WTC11 (cell line): ENCODE measurements at regions not wholly inside any gene's neighbourhood (a gene's known extent, or its start where the extent isn't known, plus 50 kb on each side); places are given as distances from the start of the nearest gene placed in this dataset.

Experiments
- ATAC-seq: fragments of 200-7000 bp; cut with Tn5 transposase; 2 replicates; pipeline ENCODE4 v1.10.0; 2021; ENCODE audit warnings: mild to moderate bottlenecking, moderate library complexity
- CTCF ChIA-PET: fragments of 300-600 bp; sonication (Branson Sonifier 250); formaldehyde crosslinking; loops from one replicate; lab custom pipeline; 2021; ENCODE audit warnings: antibody characterized with exemption; lab: Charles Lee
- POLR2A ChIA-PET: fragments of 350-600 bp; sonication (Branson Sonifier 250); formaldehyde crosslinking; loops from one replicate; lab custom pipeline; 2021; ENCODE audit warnings: antibody characterized with exemption; lab: Charles Lee
- DNase-seq: peaks from one replicate; pipeline ENCODE4 v3.0.0; 2021; ENCODE audit warnings: low spot score
- H3K27ac Mint-ChIP-seq: 2 replicates; pipeline ENCODE4 v1.8.0; 2021; ENCODE audit warnings: mixed read lengths
- H3K27me3 Mint-ChIP-seq: 2 replicates; pipeline ENCODE4 v1.8.0; 2021; ENCODE audit warnings: low read depth, mild to moderate bottlenecking, moderate library complexity, mixed read lengths
- H3K36me3 Mint-ChIP-seq: 2 replicates; pipeline ENCODE4 v1.8.0; 2021; ENCODE audit warnings: mixed read lengths
- H3K4me1 Mint-ChIP-seq: 2 replicates; pipeline ENCODE4 v1.8.0; 2022; ENCODE audit warnings: mixed read lengths
- H3K4me3 Mint-ChIP-seq: 2 replicates; pipeline ENCODE4 v1.8.0; 2021; ENCODE audit warnings: mild to moderate bottlenecking, moderate library complexity, mixed read lengths
- H3K9me3 Mint-ChIP-seq: 2 replicates; pipeline ENCODE4 v1.8.0; 2021; ENCODE audit warnings: mixed read lengths
- AFF4 ChIP-seq: sonication (generic); formaldehyde crosslinking; IDR thresholded peaks from 2 replicates; pipeline ENCODE4 v1.8.1; 2023; ENCODE audit warnings: mild to moderate bottlenecking, missing genetic modification reagents, borderline replicate concordance
- E2F1 ChIP-seq: sonication (generic); formaldehyde crosslinking; IDR thresholded peaks from 2 replicates; pipeline ENCODE4 v1.8.0; 2022; ENCODE audit warnings: mild to moderate bottlenecking, missing genetic modification reagents
- ELF4 ChIP-seq: sonication (generic); formaldehyde crosslinking; IDR thresholded peaks from 2 replicates; pipeline ENCODE4 v1.8.1; 2022; ENCODE audit warnings: low read depth, mild to moderate bottlenecking, moderate library complexity, missing genetic modification reagents
- ESRRA ChIP-seq: sonication (generic); formaldehyde crosslinking; IDR thresholded peaks from 2 replicates; pipeline ENCODE4 v1.8.1; 2022; ENCODE audit warnings: mild to moderate bottlenecking, missing genetic modification reagents, borderline replicate concordance
- FOXJ3 ChIP-seq: sonication (generic); formaldehyde crosslinking; IDR thresholded peaks from 2 replicates; pipeline ENCODE4 v1.9.0; 2021; ENCODE audit warnings: missing genetic modification reagents, mild to moderate bottlenecking, borderline replicate concordance
- GABPB1 ChIP-seq: sonication (generic); formaldehyde crosslinking; IDR thresholded peaks from 2 replicates; pipeline ENCODE4 v1.8.1; 2023; ENCODE audit warnings: mild to moderate bottlenecking, missing genetic modification reagents
- KAT7 ChIP-seq: sonication (generic); formaldehyde crosslinking; IDR thresholded peaks from 2 replicates; pipeline ENCODE4 v1.8.1; 2023; ENCODE audit warnings: missing genetic modification reagents, mild to moderate bottlenecking, borderline replicate concordance
- NR3C1 ChIP-seq: sonication (generic); formaldehyde crosslinking; conservative IDR thresholded peaks from 2 replicates; pipeline ENCODE4 v1.8.1; 2023; ENCODE audit warnings: low read depth, mild to moderate bottlenecking, missing genetic modification reagents
- SMAD3 ChIP-seq: sonication (generic); formaldehyde crosslinking; IDR thresholded peaks from 2 replicates; pipeline ENCODE4 v1.8.0; 2022; ENCODE audit warnings: missing genetic modification reagents, mild to moderate bottlenecking, borderline replicate concordance
- TEAD4 ChIP-seq: sonication (generic); formaldehyde crosslinking; IDR thresholded peaks from 2 replicates; pipeline ENCODE4 v1.8.0; 2022; ENCODE audit warnings: mild to moderate bottlenecking, missing genetic modification reagents
- ZNF317 ChIP-seq: sonication (generic); formaldehyde crosslinking; IDR thresholded peaks from 2 replicates; pipeline ENCODE4 v1.8.1; 2023; ENCODE audit warnings: low read depth, mild to moderate bottlenecking, moderate library complexity, missing genetic modification reagents, borderline replicate concordance
- ZNF423 ChIP-seq: fragments of 250-450 bp; sonication (Bioruptor Pico); IDR thresholded peaks from 2 replicates; pipeline ENCODE4 v2.1.2; 2022; ENCODE audit warnings: mild to moderate bottlenecking, moderate library complexity
- TF ChIP-seq, protein P1 (sequence below): fragments of 200-600 bp; IDR thresholded peaks from 2 replicates; pipeline ENCODE4 v1.8.0; 2022; ENCODE audit warnings: antibody characterized with exemption
- TF ChIP-seq, protein P2 (sequence below): sonication (generic); formaldehyde crosslinking; IDR thresholded peaks from 2 replicates; pipeline ENCODE4 v1.8.0; 2022; ENCODE audit warnings: missing genetic modification reagents
- TF ChIP-seq, protein P3 (sequence below): sonication (generic); formaldehyde crosslinking; IDR thresholded peaks from 2 replicates; pipeline ENCODE4 v1.8.0; 2022; ENCODE audit warnings: mild to moderate bottlenecking, missing genetic modification reagents
- TF ChIP-seq, protein P4 (sequence below): fragments of 250-450 bp; sonication (Bioruptor Pico); IDR thresholded peaks from 2 replicates; pipeline ENCODE4 v1.9.0; 2021; ENCODE audit warnings: mild to moderate bottlenecking
- TF ChIP-seq, protein P5 (sequence below): fragments of 250-450 bp; sonication (Bioruptor Pico); IDR thresholded peaks from 2 replicates; pipeline ENCODE4 v1.8.0; 2021; ENCODE audit warnings: mild to moderate bottlenecking

GRCh38 chr10:52440612-52441285, 126.7 kb downstream of the DKK1 start:
- POLR2A ChIA-PET = no interaction called here
- Mint-ChIP-seq H3K27ac (no peak overlapping the region), H3K4me3 (no peak overlapping the region), H3K9me3 (no peaks in the 10 kb centered on the region), H3K36me3 (no peaks in the 10 kb centered on the region), H3K4me1 (no peaks in the 10 kb centered on the region), H3K27me3 (peaks cover 4% of the 10 kb centered on the region)
- ATAC-seq (peak; percentile 38; the same call in 1 of the 2 replicates), DNase-seq (no peak)
- CTCF ChIA-PET = interaction anchor here (1.1 kb wide), 1 partner anchor 134 kb away, joined by 3 read pairs; no protein-coding TSS in a partner anchor
- TF ChIP-seq, protein P1, sequence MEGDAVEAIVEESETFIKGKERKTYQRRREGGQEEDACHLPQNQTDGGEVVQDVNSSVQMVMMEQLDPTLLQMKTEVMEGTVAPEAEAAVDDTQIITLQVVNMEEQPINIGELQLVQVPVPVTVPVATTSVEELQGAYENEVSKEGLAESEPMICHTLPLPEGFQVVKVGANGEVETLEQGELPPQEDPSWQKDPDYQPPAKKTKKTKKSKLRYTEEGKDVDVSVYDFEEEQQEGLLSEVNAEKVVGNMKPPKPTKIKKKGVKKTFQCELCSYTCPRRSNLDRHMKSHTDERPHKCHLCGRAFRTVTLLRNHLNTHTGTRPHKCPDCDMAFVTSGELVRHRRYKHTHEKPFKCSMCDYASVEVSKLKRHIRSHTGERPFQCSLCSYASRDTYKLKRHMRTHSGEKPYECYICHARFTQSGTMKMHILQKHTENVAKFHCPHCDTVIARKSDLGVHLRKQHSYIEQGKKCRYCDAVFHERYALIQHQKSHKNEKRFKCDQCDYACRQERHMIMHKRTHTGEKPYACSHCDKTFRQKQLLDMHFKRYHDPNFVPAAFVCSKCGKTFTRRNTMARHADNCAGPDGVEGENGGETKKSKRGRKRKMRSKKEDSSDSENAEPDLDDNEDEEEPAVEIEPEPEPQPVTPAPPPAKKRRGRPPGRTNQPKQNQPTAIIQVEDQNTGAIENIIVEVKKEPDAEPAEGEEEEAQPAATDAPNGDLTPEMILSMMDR = no peak
- TF ChIP-seq, all 79 proteins: peak for 0

DNA sequence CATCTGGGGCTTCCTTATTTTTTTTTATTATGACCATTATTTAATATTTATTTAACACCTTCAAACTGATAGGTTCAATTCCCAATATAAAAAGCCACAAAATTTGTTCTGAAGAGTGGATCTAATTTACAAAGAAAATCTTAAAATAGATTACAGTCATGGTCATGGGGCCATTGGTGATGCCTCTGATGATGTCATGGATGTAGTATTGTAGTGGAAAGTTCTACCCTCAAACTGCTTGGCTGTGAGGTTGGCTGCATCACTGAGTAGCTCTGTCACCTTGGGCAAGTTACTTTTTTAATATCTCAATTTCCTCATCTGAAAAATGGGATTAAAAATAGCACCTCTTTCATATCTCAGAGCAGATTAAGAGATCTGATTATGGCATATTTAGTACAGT, 128.5 kb downstream of the DKK1 start:
- no peak for DNase-seq
- H3K4me3 Mint-ChIP-seq = no peak overlapping the region
- ChIA-PET CTCF (no interaction called here), POLR2A (no interaction called here)
- H3K9me3 Mint-ChIP-seq = no peaks in the 10 kb centered on the region
- ATAC-seq = no peak
- H3K27me3 Mint-ChIP-seq = peaks cover 7% of the 10 kb centered on the region
- peaks cover 10% of the 10 kb centered on the region for H3K4me1 Mint-ChIP-seq
- no peak overlapping the region for H3K27ac Mint-ChIP-seq
- TF ChIP-seq, protein P2, sequence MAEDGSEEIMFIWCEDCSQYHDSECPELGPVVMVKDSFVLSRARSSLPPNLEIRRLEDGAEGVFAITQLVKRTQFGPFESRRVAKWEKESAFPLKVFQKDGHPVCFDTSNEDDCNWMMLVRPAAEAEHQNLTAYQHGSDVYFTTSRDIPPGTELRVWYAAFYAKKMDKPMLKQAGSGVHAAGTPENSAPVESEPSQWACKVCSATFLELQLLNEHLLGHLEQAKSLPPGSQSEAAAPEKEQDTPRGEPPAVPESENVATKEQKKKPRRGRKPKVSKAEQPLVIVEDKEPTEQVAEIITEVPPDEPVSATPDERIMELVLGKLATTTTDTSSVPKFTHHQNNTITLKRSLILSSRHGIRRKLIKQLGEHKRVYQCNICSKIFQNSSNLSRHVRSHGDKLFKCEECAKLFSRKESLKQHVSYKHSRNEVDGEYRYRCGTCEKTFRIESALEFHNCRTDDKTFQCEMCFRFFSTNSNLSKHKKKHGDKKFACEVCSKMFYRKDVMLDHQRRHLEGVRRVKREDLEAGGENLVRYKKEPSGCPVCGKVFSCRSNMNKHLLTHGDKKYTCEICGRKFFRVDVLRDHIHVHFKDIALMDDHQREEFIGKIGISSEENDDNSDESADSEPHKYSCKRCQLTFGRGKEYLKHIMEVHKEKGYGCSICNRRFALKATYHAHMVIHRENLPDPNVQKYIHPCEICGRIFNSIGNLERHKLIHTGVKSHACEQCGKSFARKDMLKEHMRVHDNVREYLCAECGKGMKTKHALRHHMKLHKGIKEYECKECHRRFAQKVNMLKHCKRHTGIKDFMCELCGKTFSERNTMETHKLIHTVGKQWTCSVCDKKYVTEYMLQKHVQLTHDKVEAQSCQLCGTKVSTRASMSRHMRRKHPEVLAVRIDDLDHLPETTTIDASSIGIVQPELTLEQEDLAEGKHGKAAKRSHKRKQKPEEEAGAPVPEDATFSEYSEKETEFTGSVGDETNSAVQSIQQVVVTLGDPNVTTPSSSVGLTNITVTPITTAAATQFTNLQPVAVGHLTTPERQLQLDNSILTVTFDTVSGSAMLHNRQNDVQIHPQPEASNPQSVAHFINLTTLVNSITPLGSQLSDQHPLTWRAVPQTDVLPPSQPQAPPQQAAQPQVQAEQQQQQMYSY (CRISPR knock-in tag) = no peak
- TF ChIP-seq FOXJ3 (CRISPR knock-in tag) = no peak
- no peak for TF ChIP-seq ZNF423
- TF ChIP-seq SMAD3 (CRISPR knock-in tag) = no peak
- TF ChIP-seq, protein P3, sequence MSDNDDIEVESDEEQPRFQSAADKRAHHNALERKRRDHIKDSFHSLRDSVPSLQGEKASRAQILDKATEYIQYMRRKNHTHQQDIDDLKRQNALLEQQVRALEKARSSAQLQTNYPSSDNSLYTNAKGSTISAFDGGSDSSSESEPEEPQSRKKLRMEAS = no peak
- TF ChIP-seq, protein P4, sequence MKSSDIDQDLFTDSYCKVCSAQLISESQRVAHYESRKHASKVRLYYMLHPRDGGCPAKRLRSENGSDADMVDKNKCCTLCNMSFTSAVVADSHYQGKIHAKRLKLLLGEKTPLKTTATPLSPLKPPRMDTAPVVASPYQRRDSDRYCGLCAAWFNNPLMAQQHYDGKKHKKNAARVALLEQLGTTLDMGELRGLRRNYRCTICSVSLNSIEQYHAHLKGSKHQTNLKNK (CRISPR knock-in tag) = no peak
- TF ChIP-seq KAT7 (CRISPR knock-in tag) = no peak
- TF ChIP-seq ESRRA = no peak
- no peak for TF ChIP-seq ELF4
- TF ChIP-seq NR3C1 (CRISPR knock-in tag) = no peak
- TF ChIP-seq, protein P5, sequence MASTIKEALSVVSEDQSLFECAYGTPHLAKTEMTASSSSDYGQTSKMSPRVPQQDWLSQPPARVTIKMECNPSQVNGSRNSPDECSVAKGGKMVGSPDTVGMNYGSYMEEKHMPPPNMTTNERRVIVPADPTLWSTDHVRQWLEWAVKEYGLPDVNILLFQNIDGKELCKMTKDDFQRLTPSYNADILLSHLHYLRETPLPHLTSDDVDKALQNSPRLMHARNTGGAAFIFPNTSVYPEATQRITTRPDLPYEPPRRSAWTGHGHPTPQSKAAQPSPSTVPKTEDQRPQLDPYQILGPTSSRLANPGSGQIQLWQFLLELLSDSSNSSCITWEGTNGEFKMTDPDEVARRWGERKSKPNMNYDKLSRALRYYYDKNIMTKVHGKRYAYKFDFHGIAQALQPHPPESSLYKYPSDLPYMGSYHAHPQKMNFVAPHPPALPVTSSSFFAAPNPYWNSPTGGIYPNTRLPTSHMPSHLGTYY (CRISPR knock-in tag) = no peak
- H3K36me3 Mint-ChIP-seq = no peaks in the 10 kb centered on the region

- no peak for DNase-seq
- H3K4me1 Mint-ChIP-seq = peaks cover 10% of the 10 kb centered on the region
- H3K9me3 Mint-ChIP-seq = no peaks in the 10 kb centered on the region
- POLR2A ChIA-PET = no interaction called here
- no peak overlapping the region for H3K4me3 Mint-ChIP-seq
- CTCF ChIA-PET = no interaction called here
- H3K27me3 Mint-ChIP-seq = peaks cover 13% of the 10 kb centered on the region
- H3K27ac Mint-ChIP-seq = no peak overlapping the region
- no peaks in the 10 kb centered on the region for H3K36me3 Mint-ChIP-seq
- ATAC-seq = no peak
- no peak for TF ChIP-seq ZNF317 (CRISPR knock-in tag)
- no peak for TF ChIP-seq E2F1 (CRISPR knock-in tag)
- TF ChIP-seq TEAD4 = no peak
- no peak for TF ChIP-seq AFF4 (CRISPR knock-in tag)
- TF ChIP-seq GABPB1 (CRISPR knock-in tag) = no peak
These were observed 129.6 kb downstream of the DKK1 start for GRCh38 chr10:52443419-52444388.
